ENCODE measurements at regions not wholly inside any gene's neighbourhood (a gene's known extent, or its start where the extent isn't known, plus 50 kb on each side); places are given as distances from the start of the nearest gene placed in this dataset.
"Not testable (repeated sequence)": the region's sequence is repeated elsewhere in the genome, so short reads cannot be mapped to it uniquely, and the experiment has no call there.

GRCh38 chr10:33732161-33732680, 397.8 kb upstream of the NRP1 start:
- no peak for ATAC-seq

GRCh38 chr10:33731322-33731721, 396.9 kb upstream of the NRP1 start:
- ATAC-seq: no peak

- ATAC-seq: no peak
Observed at GRCh38 chr10:33725430-33725829, 391.0 kb upstream of the NRP1 start.

GRCh38 chr10:33723181-33723580, 388.7 kb upstream of the NRP1 start:
- no peak for ATAC-seq

- no peak for ATAC-seq
Observed at GRCh38 chr10:33722067-33722466, 387.6 kb upstream of the NRP1 start.

GRCh38 chr10:33721509-33721908, 387.0 kb upstream of the NRP1 start:
- ATAC-seq: no peak

- ATAC-seq: no peak
Observed at GRCh38 chr10:33720161-33720560, 385.7 kb upstream of the NRP1 start.

GRCh38 chr10:33719005-33719703, 384.7 kb upstream of the NRP1 start:
- no peak for ATAC-seq

- no peak for ATAC-seq
Observed at GRCh38 chr10:33716501-33717267, 382.2 kb upstream of the NRP1 start.

- no peak for ATAC-seq
Observed at GRCh38 chr10:33715303-33715975, 381.0 kb upstream of the NRP1 start.

- ATAC-seq: no peak
Observed at GRCh38 chr10:33712825-33713224, 378.4 kb upstream of the NRP1 start.

GRCh38 chr10:33710006-33710405, 375.5 kb upstream of the NRP1 start:
- ATAC-seq: no peak

GRCh38 chr10:33709008-33709753, 374.7 kb upstream of the NRP1 start:
- ATAC-seq: no peak

GRCh38 chr10:33708561-33708960, 374.1 kb upstream of the NRP1 start:
- ATAC-seq: no peak

- no peak for ATAC-seq
Observed at GRCh38 chr10:33706746-33707145, 372.3 kb upstream of the NRP1 start.

- no peak for ATAC-seq
Observed at GRCh38 chr10:33706191-33706590, 371.7 kb upstream of the NRP1 start.

GRCh38 chr10:33704214-33704830, 369.9 kb upstream of the NRP1 start:
- ATAC-seq: no peak

GRCh38 chr10:33703501-33704213, 369.2 kb upstream of the NRP1 start:
- ATAC-seq: no peak

GRCh38 chr10:33698033-33698432, 363.6 kb upstream of the NRP1 start:
- ATAC-seq: no peak

- ATAC-seq: no peak
Observed at GRCh38 chr10:33697016-33697415, 362.5 kb upstream of the NRP1 start.

- ATAC-seq: no peak
Observed at GRCh38 chr10:33695536-33695935, 361.1 kb upstream of the NRP1 start.

GRCh38 chr10:33690536-33690935, 356.1 kb upstream of the NRP1 start:
- not testable (repeated sequence) for ATAC-seq

Data from activated CD4-positive, CD25-positive, alpha-beta regulatory T cell treated with anti-CD3 and anti-CD28 coated beads, Interleukin-2, amount 50 U/mL, for 24 hours (primary cell).